Fibroblast of peridontal ligament (primary cell): ENCODE measurements at regions not wholly inside any gene's neighbourhood (a gene's known extent, or its start where the extent isn't known, plus 50 kb on each side); places are given as distances from the start of the nearest gene placed in this dataset.

Source experiments
- DNase-seq: peaks from one replicate; pipeline ENCODE4 v3.0.0-alpha.2; 2010; ENCODE audit errors: extremely low read depth

DNA sequence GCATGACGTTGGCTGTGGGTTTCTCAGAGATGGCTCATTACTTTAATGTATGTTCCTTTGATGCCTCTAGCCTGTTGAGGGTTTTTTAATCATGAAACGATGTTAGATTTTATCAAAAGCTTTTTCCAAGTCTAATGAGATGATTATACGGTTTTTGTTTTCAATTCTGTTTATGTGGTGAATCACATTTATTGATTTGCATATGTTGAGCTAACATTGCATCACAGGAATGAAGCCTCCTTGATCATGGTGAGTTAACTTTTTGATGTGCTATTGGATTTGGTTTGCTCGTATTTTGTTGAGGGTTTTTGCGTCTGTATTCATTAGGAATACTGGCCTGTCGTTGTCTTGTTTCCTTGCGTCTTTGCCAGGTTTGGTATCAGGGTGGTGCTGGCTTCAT lies 52.3 kb upstream of the PTPN12 start:
- DNase-seq, result no peak

DNA sequence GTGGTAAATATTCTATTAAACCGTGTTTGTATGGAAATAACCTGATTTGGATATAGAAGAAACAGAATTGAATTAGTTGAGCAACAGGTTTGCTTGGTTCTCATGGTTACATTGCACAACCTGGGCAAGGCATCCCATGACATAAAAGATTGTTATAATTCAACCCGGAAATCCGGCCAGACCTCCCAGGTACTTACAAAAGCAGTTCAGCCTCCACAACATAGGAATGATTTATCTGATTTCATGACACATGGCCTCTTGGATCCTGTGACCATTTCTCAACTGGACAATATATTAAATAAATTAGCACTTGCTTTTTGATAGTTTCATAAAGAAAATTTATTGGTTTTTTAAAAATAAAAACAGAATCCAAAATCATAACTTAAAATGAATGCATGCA lies 55.1 kb upstream of the PTPN12 start:
- no peak for DNase-seq

GRCh38 chr7:77481615-77482014 lies 55.5 kb upstream of the PTPN12 start:
- no peak for DNase-seq

DNA sequence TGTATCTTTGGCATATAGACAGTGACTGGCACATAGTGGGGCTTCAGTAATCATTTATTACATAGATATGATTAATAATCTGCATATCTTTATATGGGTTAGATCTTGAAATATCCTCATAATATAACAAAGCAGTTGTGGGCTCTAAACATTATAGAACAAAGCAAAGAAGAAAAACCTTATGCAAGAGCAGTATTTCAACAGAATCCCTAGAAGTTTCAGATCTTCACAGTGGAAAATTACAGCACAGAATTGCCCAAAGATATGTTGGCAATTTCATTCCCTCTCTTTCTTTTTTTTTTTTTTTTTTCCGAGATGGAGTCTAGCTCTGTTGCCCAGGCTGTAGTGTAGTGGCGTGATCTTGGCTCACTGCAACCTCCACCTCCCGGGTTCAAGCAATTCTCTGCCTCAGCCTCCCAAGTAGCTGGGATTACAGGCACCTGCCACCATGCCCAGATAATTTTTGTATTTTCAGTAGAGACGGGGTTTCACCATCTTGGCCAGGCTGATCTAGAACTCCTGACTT lies 56.9 kb upstream of the PTPN12 start:
- DNase-seq, result peak; percentile 70

DNA sequence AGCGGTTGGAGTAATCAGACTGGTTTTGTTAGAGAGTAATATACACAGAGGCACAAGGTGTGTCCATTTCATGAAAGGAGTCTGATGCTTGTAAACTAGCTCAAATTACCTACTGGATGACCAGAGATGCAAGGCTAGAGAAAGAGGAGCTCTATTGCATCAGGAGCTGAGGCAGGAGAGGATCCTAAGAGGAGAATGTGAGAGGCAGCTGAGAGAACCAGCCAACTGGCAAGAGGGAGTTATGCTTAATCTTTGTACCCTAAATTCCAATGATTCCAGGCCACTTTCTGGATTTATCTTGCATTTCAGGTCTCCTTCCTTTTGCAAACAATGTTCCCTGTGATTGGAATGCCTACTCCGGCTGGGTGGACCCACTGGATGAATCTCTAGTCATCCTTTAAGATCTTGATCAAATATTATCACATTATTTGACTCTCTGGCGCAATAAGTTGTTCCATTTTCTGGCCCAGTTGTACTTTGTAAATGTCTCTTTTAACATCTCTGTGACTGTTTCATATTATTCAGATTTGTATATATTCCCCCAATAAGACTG lies 57.5 kb upstream of the PTPN12 start:
- peak; percentile 34 for DNase-seq

GRCh38 chr7:77476871-77477270 lies 60.2 kb upstream of the PTPN12 start:
- DNase-seq, result no peak

GRCh38 chr7:77475181-77475580 lies 59.0 kb upstream of the GSAP start:
- no peak for DNase-seq

DNA sequence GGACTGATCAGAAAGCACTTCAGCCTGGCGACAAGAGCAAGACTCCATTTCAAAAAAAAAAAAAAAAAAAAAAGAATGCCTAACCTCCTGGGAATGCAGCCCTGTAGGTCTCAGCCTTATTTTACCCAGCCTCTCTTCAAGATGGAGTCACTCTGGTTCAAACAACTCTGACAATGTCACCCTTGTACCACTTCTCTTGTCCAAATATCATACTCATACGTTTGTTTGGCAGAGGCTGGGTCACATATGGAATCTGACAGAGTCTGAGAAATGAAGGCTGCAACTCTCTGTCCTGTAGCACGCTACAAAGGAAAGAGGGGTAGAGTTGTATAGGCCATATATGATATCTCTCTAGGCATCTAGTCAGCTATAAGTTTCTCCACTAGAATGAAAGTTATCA lies 58.6 kb upstream of the GSAP start:
- DNase-seq, result no peak

- DNase-seq, result no peak
Observed at GRCh38 chr7:77473229-77474005, 57.3 kb upstream of the GSAP start.

- no peak for DNase-seq
Observed at GRCh38 chr7:77469927-77470326, 53.8 kb upstream of the GSAP start.

DNA sequence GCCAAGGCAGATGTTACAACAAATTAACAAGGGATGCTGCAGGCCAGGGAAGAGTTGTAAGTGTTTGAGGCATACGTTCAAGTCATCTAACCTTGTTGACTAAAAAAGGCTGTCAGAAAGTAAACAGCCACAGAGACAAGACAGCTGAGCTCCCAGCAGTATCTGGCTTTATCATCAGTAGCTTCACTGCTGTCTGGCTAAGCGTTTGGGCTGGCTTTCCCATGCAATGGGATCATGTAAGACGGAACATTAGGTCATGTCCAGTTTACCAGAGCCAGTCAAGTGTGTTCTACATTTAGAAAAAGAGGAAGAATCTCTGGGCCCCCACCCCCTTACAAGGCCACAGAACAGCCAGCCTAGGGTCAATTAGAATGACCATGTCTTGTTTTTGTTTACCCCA lies 51.3 kb upstream of the GSAP start:
- no peak for DNase-seq

DNA sequence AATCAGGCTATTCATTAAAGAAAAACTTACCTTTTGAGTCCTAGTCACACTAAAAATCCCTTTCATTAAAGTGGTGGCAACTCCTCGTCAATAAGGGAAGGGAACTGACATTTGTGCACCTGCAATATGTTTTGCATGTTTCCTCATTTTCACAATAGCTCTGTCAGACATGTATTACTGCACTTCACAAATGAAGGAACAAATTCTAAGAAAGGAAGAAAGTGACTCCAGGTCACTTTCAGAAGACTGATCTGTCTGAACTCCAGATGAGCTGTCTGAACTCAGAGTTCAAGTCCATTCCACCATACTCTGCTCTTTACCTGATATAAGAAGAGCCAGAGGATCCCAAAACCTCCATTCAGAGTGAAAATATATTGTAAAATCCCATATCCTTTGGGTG lies 50.3 kb upstream of the GSAP start:
- no peak for DNase-seq
